GM12878 (cell line): ENCODE measurements at regions not wholly inside any gene's neighbourhood (a gene's known extent, or its start where the extent isn't known, plus 50 kb on each side); places are given as distances from the start of the nearest gene placed in this dataset.

Experiments used
- ATAC-seq: fragments of 200-7000 bp; cut with Tn5 transposase; 3 replicates; pipeline ENCODE4 v1.9.1; 2020; ENCODE audit warnings: mild to moderate bottlenecking, moderate library complexity
- BruUV-seq: library from RNA; stranded (reverse); fragments of 400-500 nt; replicated peaks from 2 replicates; lab custom pipeline; 2021; lab: Mats Ljungman, UMichigan
- CTCF ChIA-PET: fragments of 300-600 bp; sonication (Branson Sonifier 250); formaldehyde crosslinking; extraction: SDS; loops from one replicate; lab custom pipeline; 2021; ENCODE audit warnings: inconsistent platforms; lab: Yijun Ruan, JAX
- POLR2A ChIA-PET: fragments of 350-600 bp; formaldehyde crosslinking; extraction: SDS; loops from one replicate; lab custom pipeline; 2021; ENCODE audit warnings: inconsistent platforms; lab: Charles Lee
- RAD21 ChIA-PET: fragments of 300-600 bp; sonication (Branson Sonifier 250); formaldehyde crosslinking; loops from one replicate; lab custom pipeline; 2023; ENCODE audit warnings: antibody characterized with exemption; ENCODE audit not compliant: unreplicated experiment; lab: Charles Lee
- SMC1A ChIA-PET: fragments of 300-600 bp; sonication (Branson Sonifier 250); formaldehyde crosslinking; loops from one replicate; lab custom pipeline; 2023; ENCODE audit not compliant: unreplicated experiment, uncharacterized antibody; lab: Charles Lee
- DNase-seq: peaks from one replicate; pipeline ENCODE4 v3.0.0-alpha.2; 2011; ENCODE audit warnings: low read depth, low spot score
- FAIRE-seq: peaks from 3 replicates; lab custom pipeline; 2011; peaks lifted over from hg19 to GRCh38; lab: Jason Lieb, UNC
- H2AFZ ChIP-seq: 2 replicates; pipeline ENCODE4 v1.6.0; 2011; ENCODE audit warnings: low read depth, low read length, control low read depth; ENCODE audit not compliant: control insufficient read depth
- H3K27ac ChIP-seq: 2 replicates; pipeline ENCODE4 v1.5.1; 2011; ENCODE audit warnings: control low read depth; ENCODE audit not compliant: control insufficient read depth, insufficient read depth
- H3K27me3 ChIP-seq, 2 experiments: replicated peaks in 1 of 2; 2 replicates each; pipeline versions ENCODE4 v1.6.0 to v1.6.1; 2011; ENCODE audit warnings: low read length in 1 of 2; ENCODE audit not compliant: control insufficient read depth in 2 of 2, insufficient read depth in 2 of 2
- H3K36me3 ChIP-seq, 2 experiments: 2 replicates each; pipeline ENCODE4 v1.5.1; 2011; ENCODE audit warnings: low read length in 1 of 2; ENCODE audit not compliant: control insufficient read depth in 2 of 2, insufficient read depth in 2 of 2
- H3K4me1 ChIP-seq: 2 replicates; pipeline ENCODE4 v1.6.1; 2011; ENCODE audit warnings: mild to moderate bottlenecking, low read length, moderate library complexity, mixed read lengths; ENCODE audit not compliant: control insufficient read depth, insufficient read depth
- H3K4me2 ChIP-seq: 2 replicates; pipeline ENCODE4 v1.6.0; 2011; ENCODE audit warnings: control low read depth; ENCODE audit not compliant: control insufficient read depth, insufficient read depth
- H3K4me3 ChIP-seq: fragments of 200-600 bp; sonication (generic); 2 replicates; pipeline ENCODE4 v1.5.1; 2016
- H3K79me2 ChIP-seq: 2 replicates; pipeline ENCODE4 v1.6.0; 2011; ENCODE audit warnings: low read length; ENCODE audit not compliant: control insufficient read depth, insufficient read depth
- H3K9ac ChIP-seq: 2 replicates; pipeline ENCODE4 v1.8.0; 2011; ENCODE audit warnings: low read length, control low read depth, mixed read lengths; ENCODE audit not compliant: control insufficient read depth, insufficient read depth
- H3K9me3 ChIP-seq: replicated peaks from 3 replicates; pipeline ENCODE4 v1.5.1; 2011; ENCODE audit warnings: mild to moderate bottlenecking, low read length; ENCODE audit not compliant: control insufficient read depth, insufficient read depth
- H4K20me1 ChIP-seq: 2 replicates; pipeline ENCODE4 v1.6.0; 2011; ENCODE audit not compliant: control insufficient read depth, insufficient read depth
- ATF3 ChIP-seq: IDR thresholded peaks from 2 replicates; pipeline ENCODE4 v1.6.1; 2011; ENCODE audit warnings: low read depth, mild to moderate bottlenecking, low read length, moderate library complexity, borderline replicate concordance; ENCODE audit errors: extremely low read depth
- CBX5 ChIP-seq: sonication (generic); IDR thresholded peaks from 2 replicates; pipeline ENCODE4 v1.6.1; 2016; ENCODE audit warnings: low read depth, moderate library complexity, mild to moderate bottlenecking, inconsistent platforms
- GABPA ChIP-seq: IDR thresholded peaks from 2 replicates; pipeline ENCODE4 v1.6.1; 2014; ENCODE audit warnings: antibody characterized with exemption, low read depth, mild to moderate bottlenecking, inconsistent platforms
- HCFC1 ChIP-seq: fragments of 150-350 bp; IDR thresholded peaks from 2 replicates; pipeline ENCODE4 v1.6.1; 2014; ENCODE audit warnings: low read length
- JUNB ChIP-seq: IDR thresholded peaks from 2 replicates; pipeline ENCODE4 v1.6.1; 2016; ENCODE audit warnings: antibody characterized with exemption, mild to moderate bottlenecking
- JUND ChIP-seq: IDR thresholded peaks from 2 replicates; pipeline ENCODE4 v1.6.1; 2012; ENCODE audit warnings: low read depth, mild to moderate bottlenecking, low read length, improper control_type of control experiment, moderate library complexity
- MYB ChIP-seq: fragments of 150-350 bp; IDR thresholded peaks from 2 replicates; pipeline ENCODE4 v1.6.1; 2014; ENCODE audit warnings: mild to moderate bottlenecking, low read depth, low read length, borderline replicate concordance
- PBX3 ChIP-seq: IDR thresholded peaks from 2 replicates; pipeline ENCODE4 v1.6.1; 2011; ENCODE audit warnings: mild to moderate bottlenecking, low read depth, low read length, moderate library complexity; ENCODE audit not compliant: insufficient replicate concordance
- SKIL ChIP-seq: fragments of 450-650 bp; IDR thresholded peaks from 2 replicates; pipeline ENCODE4 v1.6.1; 2017; ENCODE audit warnings: mild to moderate bottlenecking, low read depth, inconsistent platforms; ENCODE audit not compliant: poor library complexity, severe bottlenecking
- SMC3 ChIP-seq: IDR thresholded peaks from 2 replicates; pipeline ENCODE4 v1.6.1; 2011; ENCODE audit warnings: low read length, improper control_type of control experiment, borderline replicate concordance
- SREBF2 ChIP-seq: IDR thresholded peaks from 2 replicates; pipeline ENCODE4 v1.6.1; 2012; ENCODE audit warnings: mild to moderate bottlenecking, low read length
- SUZ12 ChIP-seq: fragments of 200-600 bp; sonication (generic); IDR thresholded peaks from one replicate; pipeline ENCODE4 v1.6.1; 2018; ENCODE audit warnings: antibody characterized with exemption, mild to moderate bottlenecking; ENCODE audit not compliant: unreplicated experiment
- ZSCAN29 ChIP-seq: fragments of 450-650 bp; IDR thresholded peaks from 2 replicates; pipeline ENCODE4 v1.6.1; 2017; ENCODE audit warnings: mild to moderate bottlenecking, moderate library complexity
- WGBS: methylation state at CpG from one replicate; pipeline ENCODE4 v1.1.6; 2016; ENCODE audit warnings: low lambda C conversion rate; ENCODE audit not compliant: insufficient replicate concordance, insufficient coverage; ENCODE audit errors: missing lambda C conversion rate; 5-methylcytosine and 5-hydroxymethylcytosine counted together
- in situ Hi-C: fragments of 300-500 bp; cut with MboI; formaldehyde crosslinking; loops from 9 replicates; pipeline ENCODE4 v1.14.3; 2018; ENCODE audit warnings: mixed read lengths
- intact Hi-C: fragments of 100-400 bp; cut with micrococcal nuclease; formaldehyde crosslinking; loops from one replicate; pipeline ENCODE4 v1.14.2; 2022; ENCODE audit not compliant: unreplicated experiment

- no peak for TF ChIP-seq HCFC1
- no peak for TF ChIP-seq SMC3
- TF ChIP-seq SREBF2, result no peak
Measured at GRCh38 chr4:72797486-72797885, 228.5 kb upstream of the ADAMTS3 start (continued).

GRCh38 chr4:72791054-72791453, 222.0 kb upstream of the ADAMTS3 start:
- no TSS peak for BruUV-seq
- DNase-seq, result no peak
- no peaks in the 10 kb centered on the region for H3K4me1 ChIP-seq
- H4K20me1 ChIP-seq, result no peaks in the 10 kb centered on the region
- no peaks in the 10 kb centered on the region for H3K36me3 ChIP-seq
- in situ Hi-C loops (no loop called here), intact Hi-C loops (no loop called here)
- no peak overlapping the region for H2AFZ ChIP-seq
- no peak for ATAC-seq
- no peak overlapping the region for H3K4me2 ChIP-seq
- RAD21 ChIA-PET, result no interaction called here
- no peak overlapping the region for H3K4me3 ChIP-seq
- no peaks in the 10 kb centered on the region for H3K27me3 ChIP-seq
- POLR2A ChIA-PET, result no interaction called here
- TF ChIP-seq GABPA, result no peak
- TF ChIP-seq MYB, result no peak
- FAIRE-seq, result no peak
- no peak overlapping the region for H3K9ac ChIP-seq
- CTCF ChIA-PET, result no interaction called here
- H3K27ac ChIP-seq, result no peak overlapping the region
- no peaks in the 10 kb centered on the region for H3K79me2 ChIP-seq
- 2% methylated on average over 2 of the region's 2 CpGs for WGBS
- SMC1A ChIA-PET, result no interaction called here
- no peaks in the 10 kb centered on the region for H3K9me3 ChIP-seq

GRCh38 chr4:72786401-72786990, 217.5 kb upstream of the ADAMTS3 start:
- Histone ChIP-seq H3K4me2 (no peak overlapping the region), H3K4me1 (no peaks in the 10 kb centered on the region), H3K4me3 (no peak overlapping the region), H3K9me3 (no peaks in the 10 kb centered on the region), H2AFZ (no peak overlapping the region), H3K27me3 (no peaks in the 10 kb centered on the region), H3K36me3 (no peaks in the 10 kb centered on the region), H3K9ac (no peak overlapping the region), H4K20me1 (no peaks in the 10 kb centered on the region), H3K79me2 (no peaks in the 10 kb centered on the region), H3K27ac (no peak overlapping the region)
- in situ Hi-C loops, result no loop called here
- POLR2A ChIA-PET, result no interaction called here
- no peak for FAIRE-seq
- intact Hi-C loops, result loop anchor here (10.0 kb wide), 1 partner anchor 228 kb away; no protein-coding TSS in a partner anchor
- no TSS peak for BruUV-seq
- RAD21 ChIA-PET, result interaction anchor here (0.7 kb wide), 1 partner anchor 1345 kb away, joined by 4 read pairs; no protein-coding TSS in a partner anchor
- WGBS, result 21% methylated on average over 6 of the region's 6 CpGs
- CTCF ChIA-PET, result no interaction called here
- SMC1A ChIA-PET, result no interaction called here
- no peak for ATAC-seq
- DNase-seq, result no peak
- TF ChIP-seq SUZ12 (no peak), ATF3 (no peak), SKIL (no peak), ZSCAN29 (no peak), JUND (no peak), PBX3 (no peak), CBX5 (no peak), JUNB (no peak)
